ENCODE measurements at regions not wholly inside any gene's neighbourhood (a gene's known extent, or its start where the extent isn't known, plus 50 kb on each side); places are given as distances from the start of the nearest gene placed in this dataset.

GRCh38 chr13:26475176-26476110 is 82.0 kb upstream of the WASF3 start:
- no peak for TF ChIP-seq CTCF (conservative IDR thresholded peaks at IDR 0.05; ENCODE audit: low read depth, low read length)
- no peak overlapping the region for H3K4me3 ChIP-seq (ENCODE audit: low read length)
- no peak for DNase-seq (ENCODE audit: low read depth)

- peak overlapping the region; percentile 26 for H3K4me3 ChIP-seq (ENCODE audit: low read length)
- no peak for DNase-seq (ENCODE audit: low read depth)
Measured at GRCh38 chr13:26476111-26476781, 81.2 kb upstream of the WASF3 start.

GRCh38 chr13:26476782-26477142 is 80.7 kb upstream of the WASF3 start:
- DNase-seq (ENCODE audit: low read depth) = no peak
- no peak for TF ChIP-seq CTCF (conservative IDR thresholded peaks at IDR 0.05; ENCODE audit: low read depth, low read length)
- H3K4me3 ChIP-seq (ENCODE audit: low read length) = no peak overlapping the region

More at GRCh38 chr13:26476111-26476781, 81.2 kb upstream of the WASF3 start:
- TF ChIP-seq CTCF (conservative IDR thresholded peaks at IDR 0.05; ENCODE audit: low read depth, low read length) = no peak

GRCh38 chr13:26477681-26478080 is 79.8 kb upstream of the WASF3 start:
- TF ChIP-seq CTCF (conservative IDR thresholded peaks at IDR 0.05; ENCODE audit: low read depth, low read length) = no peak
- H3K4me3 ChIP-seq (ENCODE audit: low read length) = no peak overlapping the region
- no peak for DNase-seq (ENCODE audit: low read depth)

GRCh38 chr13:26480246-26480855 is 77.1 kb upstream of the WASF3 start:
- H3K4me3 ChIP-seq (ENCODE audit: low read length) = no peak overlapping the region
- DNase-seq (ENCODE audit: low read depth) = no peak
- TF ChIP-seq CTCF (conservative IDR thresholded peaks at IDR 0.05; ENCODE audit: low read depth, low read length) = no peak

GRCh38 chr13:26482451-26483197 is 74.9 kb upstream of the WASF3 start:
- H3K4me3 ChIP-seq (ENCODE audit: low read length) = peak overlapping the region; percentile 46
- TF ChIP-seq CTCF (conservative IDR thresholded peaks at IDR 0.05; ENCODE audit: low read depth, low read length) = peak; percentile 95
- DNase-seq (ENCODE audit: low read depth) = no peak

All from retinal pigment epithelial cell (primary cell).